Ovary (tissue), 3 donors: ENCODE measurements at regions not wholly inside any gene's neighbourhood (a gene's known extent, or its start where the extent isn't known, plus 50 kb on each side); places are given as distances from the start of the nearest gene placed in this dataset.

ENCODE experiments used
- CTCF ChIP-seq, 3 donors: fragments of 450-650 bp in 2 of 3; fragments of 200-600 bp in 1 of 3; IDR thresholded peaks; one replicate each; pipeline versions ENCODE4 v1.5.1 to v1.8.0; 2016 to 2022; ENCODE audit warnings: antibody characterized with exemption in 3 of 3, mild to moderate bottlenecking in 1 of 3
- POLR2A ChIP-seq: fragments of 450-650 bp; IDR thresholded peaks from one replicate; pipeline ENCODE4 v1.6.1; 2017; ENCODE audit warnings: antibody characterized with exemption, mild to moderate bottlenecking, moderate library complexity
- donor health status: DM: no; HTN: no; CAD: no.

- no peak for TF ChIP-seq CTCF (IDR thresholded peaks at IDR 0.05)
- no peak for TF ChIP-seq POLR2A
Observed at GRCh38 chr21:31445137-31445536, 101.1 kb upstream of the TIAM1 start.
